ENCODE measurements at regions not wholly inside any gene's neighbourhood (a gene's known extent, or its start where the extent isn't known, plus 50 kb on each side); places are given as distances from the start of the nearest gene placed in this dataset.

DNA sequence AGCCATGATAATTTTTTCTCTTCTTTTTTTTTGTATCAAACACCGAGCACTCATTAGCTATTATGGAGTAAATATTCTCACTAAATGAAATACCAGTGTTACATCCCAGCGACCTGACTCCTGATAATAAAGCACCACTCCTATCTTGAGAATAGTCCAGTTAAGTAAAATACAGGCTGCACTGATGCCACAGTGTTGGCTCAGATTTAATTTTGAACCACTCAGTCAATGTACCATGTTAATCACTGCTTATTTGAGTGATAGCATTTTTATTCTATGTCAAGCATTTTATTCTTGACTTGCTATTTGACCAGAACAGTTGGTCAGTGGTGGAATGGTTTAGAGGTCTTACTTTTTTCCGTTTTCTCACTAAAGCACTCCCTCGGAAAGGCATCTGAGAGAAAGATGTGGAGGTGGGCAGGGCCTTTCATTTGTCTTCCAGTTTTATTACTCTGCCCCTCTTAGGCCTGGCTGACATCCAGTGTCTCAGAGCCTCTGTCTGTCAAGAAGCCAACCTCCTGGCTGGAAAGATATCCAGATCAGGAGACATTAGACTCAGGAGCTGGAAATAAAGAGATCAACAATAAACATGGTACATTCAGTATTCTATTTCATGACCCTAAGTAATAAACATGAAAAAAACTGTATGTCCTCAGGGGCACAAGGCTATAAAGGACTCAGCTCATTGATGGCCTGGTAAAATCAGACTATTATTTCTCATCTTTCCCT is 457.8 kb downstream of the EPM2A start:
- intact Hi-C loops (cut with micrococcal nuclease; ENCODE audit: unreplicated experiment): no loop called here
- Histone ChIP-seq H3K4me3 (ENCODE audit: low read depth in 2 of 2, low read length in 2 of 2) (no peak overlapping the region), H3K27ac (ENCODE audit: low read length) (no peak overlapping the region), H3K27me3 (ENCODE audit: control insufficient read depth, insufficient read depth, low read length) (no peaks in the 10 kb centered on the region), H3K9me3 (ENCODE audit: control insufficient read depth, insufficient read depth, low read depth, low read length) (no peaks in the 10 kb centered on the region), H3K36me3 (ENCODE audit: control insufficient read depth, insufficient read depth, low read length) (no peaks in the 10 kb centered on the region), H3K4me1 (ENCODE audit: control insufficient read depth, insufficient read depth, low read length) (no peaks in the 10 kb centered on the region)
- ChIA-PET CTCF (no interaction called here), POLR2A (interaction anchor here (0.6 kb wide), 1 partner anchor 610 kb away, joined by 15 read pairs; no protein-coding TSS in a partner anchor)
- DNase-seq (ENCODE audit: low read depth, low spot score) (no peak), ATAC-seq (no peak)
- no TSS peak for BruUV-seq (replicated peaks)
- TF ChIP-seq, protein P1, sequence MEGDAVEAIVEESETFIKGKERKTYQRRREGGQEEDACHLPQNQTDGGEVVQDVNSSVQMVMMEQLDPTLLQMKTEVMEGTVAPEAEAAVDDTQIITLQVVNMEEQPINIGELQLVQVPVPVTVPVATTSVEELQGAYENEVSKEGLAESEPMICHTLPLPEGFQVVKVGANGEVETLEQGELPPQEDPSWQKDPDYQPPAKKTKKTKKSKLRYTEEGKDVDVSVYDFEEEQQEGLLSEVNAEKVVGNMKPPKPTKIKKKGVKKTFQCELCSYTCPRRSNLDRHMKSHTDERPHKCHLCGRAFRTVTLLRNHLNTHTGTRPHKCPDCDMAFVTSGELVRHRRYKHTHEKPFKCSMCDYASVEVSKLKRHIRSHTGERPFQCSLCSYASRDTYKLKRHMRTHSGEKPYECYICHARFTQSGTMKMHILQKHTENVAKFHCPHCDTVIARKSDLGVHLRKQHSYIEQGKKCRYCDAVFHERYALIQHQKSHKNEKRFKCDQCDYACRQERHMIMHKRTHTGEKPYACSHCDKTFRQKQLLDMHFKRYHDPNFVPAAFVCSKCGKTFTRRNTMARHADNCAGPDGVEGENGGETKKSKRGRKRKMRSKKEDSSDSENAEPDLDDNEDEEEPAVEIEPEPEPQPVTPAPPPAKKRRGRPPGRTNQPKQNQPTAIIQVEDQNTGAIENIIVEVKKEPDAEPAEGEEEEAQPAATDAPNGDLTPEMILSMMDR (IDR thresholded peaks at IDR 0.05): no peak
- TF ChIP-seq POLR2AphosphoS5 (IDR thresholded peaks at IDR 0.05; ENCODE audit: low read depth, low read length): no peak
- no peak for TF ChIP-seq SIN3A (IDR thresholded peaks at IDR 0.05; ENCODE audit: borderline replicate concordance, insufficient read depth, low read depth, low read length)
- no peak for TF ChIP-seq TCF7L2 (IDR thresholded peaks at IDR 0.05; ENCODE audit: low read depth, low read length)
- TF ChIP-seq, protein P2, sequence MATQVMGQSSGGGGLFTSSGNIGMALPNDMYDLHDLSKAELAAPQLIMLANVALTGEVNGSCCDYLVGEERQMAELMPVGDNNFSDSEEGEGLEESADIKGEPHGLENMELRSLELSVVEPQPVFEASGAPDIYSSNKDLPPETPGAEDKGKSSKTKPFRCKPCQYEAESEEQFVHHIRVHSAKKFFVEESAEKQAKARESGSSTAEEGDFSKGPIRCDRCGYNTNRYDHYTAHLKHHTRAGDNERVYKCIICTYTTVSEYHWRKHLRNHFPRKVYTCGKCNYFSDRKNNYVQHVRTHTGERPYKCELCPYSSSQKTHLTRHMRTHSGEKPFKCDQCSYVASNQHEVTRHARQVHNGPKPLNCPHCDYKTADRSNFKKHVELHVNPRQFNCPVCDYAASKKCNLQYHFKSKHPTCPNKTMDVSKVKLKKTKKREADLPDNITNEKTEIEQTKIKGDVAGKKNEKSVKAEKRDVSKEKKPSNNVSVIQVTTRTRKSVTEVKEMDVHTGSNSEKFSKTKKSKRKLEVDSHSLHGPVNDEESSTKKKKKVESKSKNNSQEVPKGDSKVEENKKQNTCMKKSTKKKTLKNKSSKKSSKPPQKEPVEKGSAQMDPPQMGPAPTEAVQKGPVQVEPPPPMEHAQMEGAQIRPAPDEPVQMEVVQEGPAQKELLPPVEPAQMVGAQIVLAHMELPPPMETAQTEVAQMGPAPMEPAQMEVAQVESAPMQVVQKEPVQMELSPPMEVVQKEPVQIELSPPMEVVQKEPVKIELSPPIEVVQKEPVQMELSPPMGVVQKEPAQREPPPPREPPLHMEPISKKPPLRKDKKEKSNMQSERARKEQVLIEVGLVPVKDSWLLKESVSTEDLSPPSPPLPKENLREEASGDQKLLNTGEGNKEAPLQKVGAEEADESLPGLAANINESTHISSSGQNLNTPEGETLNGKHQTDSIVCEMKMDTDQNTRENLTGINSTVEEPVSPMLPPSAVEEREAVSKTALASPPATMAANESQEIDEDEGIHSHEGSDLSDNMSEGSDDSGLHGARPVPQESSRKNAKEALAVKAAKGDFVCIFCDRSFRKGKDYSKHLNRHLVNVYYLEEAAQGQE (IDR thresholded peaks at IDR 0.05; ENCODE audit: insufficient read depth in 1 of 2, low read depth in 2 of 2, low read length in 1 of 2): no peak
- in situ Hi-C loops (cut with HindIII; ENCODE audit: low pct_unique_long_range_greater_than_20kb, low sequenced_read_pairs): no loop called here

DNA sequence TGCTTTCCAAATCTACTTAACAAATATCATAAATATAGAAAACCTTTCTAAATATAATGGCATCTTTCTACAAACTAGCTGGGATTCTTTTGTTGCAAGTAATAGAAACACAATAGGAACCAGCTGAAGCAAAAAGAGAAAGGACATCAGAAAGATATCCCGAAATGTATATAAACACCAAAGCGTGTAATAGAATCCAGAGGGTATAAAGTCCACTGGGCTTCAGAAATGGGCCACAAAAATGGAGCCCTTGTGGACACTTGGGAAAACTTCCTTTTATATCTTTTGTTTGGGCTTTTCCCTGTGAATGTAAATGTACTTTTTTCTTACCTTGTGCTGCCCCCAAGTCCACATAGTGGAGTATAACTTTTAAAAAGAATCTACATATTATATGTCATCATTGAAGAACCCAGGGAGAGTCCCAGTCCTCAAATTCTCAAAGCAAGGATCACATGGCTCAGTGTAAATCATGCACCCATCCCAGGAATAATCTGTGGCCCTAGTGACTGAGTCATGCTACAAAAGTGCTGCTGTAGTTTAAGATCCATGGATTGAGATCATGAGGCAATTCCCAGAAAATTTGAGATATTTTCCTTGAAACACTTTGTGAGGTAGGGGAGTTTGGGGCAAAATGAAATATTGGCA is 457.0 kb downstream of the EPM2A start:
- ChIA-PET CTCF (no interaction called here), POLR2A (no interaction called here)
- DNase-seq (ENCODE audit: low read depth, low spot score) (no peak), ATAC-seq (no peak)
- Histone ChIP-seq H3K36me3 (ENCODE audit: control insufficient read depth, insufficient read depth, low read length) (no peaks in the 10 kb centered on the region), H3K9me3 (ENCODE audit: control insufficient read depth, insufficient read depth, low read depth, low read length) (no peaks in the 10 kb centered on the region), H3K27me3 (ENCODE audit: control insufficient read depth, insufficient read depth, low read length) (no peaks in the 10 kb centered on the region), H3K4me3 (ENCODE audit: low read depth in 2 of 2, low read length in 2 of 2) (no peak overlapping the region), H3K4me1 (ENCODE audit: control insufficient read depth, insufficient read depth, low read length) (no peaks in the 10 kb centered on the region), H3K27ac (ENCODE audit: low read length) (no peak overlapping the region)
- TF ChIP-seq TCF7L2 (IDR thresholded peaks at IDR 0.05; ENCODE audit: low read depth, low read length) (no peak), SIN3A (IDR thresholded peaks at IDR 0.05; ENCODE audit: borderline replicate concordance, insufficient read depth, low read depth, low read length) (no peak), POLR2AphosphoS5 (IDR thresholded peaks at IDR 0.05; ENCODE audit: low read depth, low read length) (no peak)
- TF ChIP-seq, protein P1 (IDR thresholded peaks at IDR 0.05): no peak
- TF ChIP-seq, protein P2 (IDR thresholded peaks at IDR 0.05; ENCODE audit: insufficient read depth in 1 of 2, low read depth in 2 of 2, low read length in 1 of 2): no peak
- intact Hi-C loops (cut with micrococcal nuclease; ENCODE audit: unreplicated experiment) (no loop called here), in situ Hi-C loops (cut with HindIII; ENCODE audit: low pct_unique_long_range_greater_than_20kb, low sequenced_read_pairs) (no loop called here)
- no TSS peak for BruUV-seq (replicated peaks)
